Stimulated activated CD4-positive, alpha-beta T cell treated with anti-CD3 and anti-CD28 coated beads, Interleukin-2, amount 100 ng/mL, for 24 hours (primary cell): ENCODE measurements at regions not wholly inside any gene's neighbourhood (a gene's known extent, or its start where the extent isn't known, plus 50 kb on each side); places are given as distances from the start of the nearest gene placed in this dataset.

Source experiments
- DNase-seq, 2 donors: peaks; one replicate each; pipeline ENCODE4 v3.0.0-alpha.2; 2020

- no peak for DNase-seq
These were observed 232.8 kb downstream of the PIK3C3 start for GRCh38 chr18:42187611-42188380.

DNA sequence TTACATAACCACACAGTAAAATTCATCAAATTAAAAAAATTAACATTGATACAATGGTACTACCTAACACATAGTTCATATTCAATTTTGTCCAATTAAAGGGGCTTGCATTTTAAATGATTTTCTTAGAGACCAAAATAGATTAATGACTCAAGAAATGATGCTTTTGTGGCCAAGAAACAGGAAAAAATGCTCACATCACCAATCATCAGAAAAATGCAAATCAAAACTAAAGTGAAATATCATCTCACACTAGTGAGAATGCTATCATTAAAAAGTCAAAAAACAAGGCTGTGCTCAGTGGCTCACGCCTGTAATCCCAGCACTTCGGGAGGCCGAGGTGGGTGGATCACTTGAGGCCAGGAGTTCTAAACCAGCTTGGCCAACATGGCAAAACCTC is 235.6 kb downstream of the PIK3C3 start:
- DNase-seq: no peak

DNA sequence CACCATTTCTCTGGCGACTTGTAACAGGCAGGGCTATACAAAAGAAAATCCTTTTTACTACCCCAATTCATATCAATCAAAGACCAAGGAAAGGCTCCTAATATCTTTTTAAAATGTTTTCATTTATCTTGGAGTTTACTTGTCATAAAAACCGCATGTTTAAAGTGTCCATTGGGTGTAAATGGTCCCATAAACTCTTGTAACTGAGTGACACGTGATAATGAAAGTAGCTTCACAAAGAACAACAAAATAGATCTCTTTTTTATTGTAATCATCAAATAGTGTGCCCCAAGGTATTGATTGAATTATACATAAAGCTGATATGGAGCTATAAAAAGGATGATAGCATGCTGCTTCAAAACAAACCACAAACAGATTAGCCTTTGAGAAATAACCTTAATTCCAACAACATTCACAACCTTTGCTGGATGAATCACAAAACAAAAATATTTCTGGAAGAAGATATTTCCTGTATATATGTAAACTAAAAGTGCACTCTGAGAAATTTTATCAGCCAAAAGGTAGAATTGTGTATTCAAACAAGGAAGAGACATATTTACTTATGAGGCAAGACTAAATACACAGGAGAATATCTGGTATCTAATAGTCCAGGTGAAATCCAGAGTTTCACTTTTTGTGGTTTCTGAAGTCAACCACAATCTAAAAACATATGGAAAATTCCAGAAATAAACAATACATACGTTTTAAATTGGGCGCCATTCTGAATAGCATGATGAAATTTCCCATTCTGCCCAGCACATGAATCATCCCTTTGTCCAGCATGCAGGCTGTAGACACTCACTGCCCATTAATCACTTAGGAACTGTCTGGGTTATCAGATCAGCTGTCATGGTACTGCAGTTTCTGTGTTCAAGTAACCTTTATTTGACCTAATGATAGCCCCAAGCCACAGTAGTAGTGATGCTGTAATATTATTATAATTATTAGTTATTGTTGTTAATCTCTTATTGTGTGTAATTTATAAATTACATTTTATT is 237.5 kb downstream of the PIK3C3 start:
- DNase-seq: no peak

DNA sequence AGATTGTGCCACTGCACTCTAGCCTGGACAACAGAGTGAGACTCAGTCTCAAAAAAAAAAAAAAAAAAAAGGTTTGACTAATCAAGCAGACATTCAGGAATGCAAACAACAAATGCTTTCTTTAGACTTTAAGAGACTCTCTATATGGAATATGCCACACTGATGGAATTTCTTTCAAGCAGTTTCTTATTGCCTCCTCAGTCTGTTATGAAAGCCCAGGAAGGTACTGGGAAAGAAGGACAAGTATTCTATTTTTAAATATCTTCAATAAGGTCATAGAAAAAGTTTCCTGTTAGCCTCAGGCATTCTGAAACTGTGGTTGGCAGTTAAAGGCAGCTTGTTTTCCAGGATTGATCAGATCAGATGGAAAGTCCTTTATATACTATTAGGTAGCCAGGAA is 241.6 kb downstream of the PIK3C3 start:
- DNase-seq: no peak

- DNase-seq: no peak
These were observed 246.1 kb downstream of the PIK3C3 start for GRCh38 chr18:42201137-42201536.

GRCh38 chr18:42211201-42211600 is 256.2 kb downstream of the PIK3C3 start:
- no peak for DNase-seq

- no peak for DNase-seq
These were observed 267.5 kb downstream of the PIK3C3 start for GRCh38 chr18:42222557-42222956.

DNA sequence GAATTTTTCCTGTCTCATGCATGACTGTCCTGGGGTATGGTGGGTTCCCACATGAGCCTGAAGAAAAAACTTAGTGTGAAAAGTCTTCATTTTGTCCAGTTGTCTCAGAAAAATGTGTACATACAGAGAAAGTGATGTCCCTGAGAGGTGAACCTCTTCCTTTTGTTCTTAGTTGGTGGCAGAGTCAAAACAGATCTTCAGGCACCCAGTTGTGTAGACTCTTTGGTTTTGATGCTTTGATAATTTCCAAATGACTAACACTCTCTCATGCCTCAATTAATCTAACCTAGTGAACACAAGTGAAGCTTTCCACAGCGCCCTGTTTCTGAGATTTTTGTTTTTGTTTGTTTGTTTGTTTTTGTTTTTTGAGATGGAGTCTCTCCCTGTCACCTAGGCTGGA is 273.5 kb downstream of the PIK3C3 start:
- no peak for DNase-seq

- no peak for DNase-seq
These were observed 274.5 kb downstream of the PIK3C3 start for GRCh38 chr18:42229211-42230210.

DNA sequence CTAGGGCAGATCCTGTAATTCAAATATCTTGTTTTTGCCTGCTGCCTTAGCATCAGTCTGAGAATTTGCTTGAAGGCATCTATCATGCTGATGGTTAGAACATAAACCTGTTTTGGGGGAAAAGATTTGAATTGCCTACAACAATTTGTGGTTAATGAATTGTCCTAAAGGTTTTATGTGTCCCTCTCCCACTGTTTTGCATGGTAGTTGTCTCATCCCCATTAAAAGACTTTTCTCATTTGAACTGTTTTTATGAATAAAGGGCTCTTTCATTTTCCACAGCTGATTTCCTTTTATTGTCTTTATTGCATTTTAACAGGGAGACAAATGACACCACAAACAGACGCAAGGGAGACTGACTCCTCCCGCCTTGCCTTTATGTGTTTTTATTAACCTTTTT is 275.6 kb downstream of the PIK3C3 start:
- no peak for DNase-seq

DNA sequence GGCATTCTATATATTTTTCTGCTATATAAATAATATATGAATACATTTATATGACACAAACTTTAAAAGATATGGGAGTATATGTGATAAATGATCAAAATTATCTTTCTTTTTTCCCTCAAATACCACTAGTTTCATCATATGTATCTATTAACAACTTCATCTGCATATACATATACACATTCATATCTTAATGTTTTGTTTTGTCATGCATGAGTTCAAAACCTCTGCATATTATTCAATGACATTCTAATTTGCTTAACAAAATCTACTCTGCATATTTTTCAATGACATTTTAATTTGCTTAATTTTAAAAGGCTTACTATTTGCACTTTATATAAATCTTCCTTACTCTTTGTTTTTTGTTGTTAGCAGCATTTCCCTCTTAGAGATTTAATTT is 276.2 kb downstream of the PIK3C3 start:
- DNase-seq: no peak

DNA sequence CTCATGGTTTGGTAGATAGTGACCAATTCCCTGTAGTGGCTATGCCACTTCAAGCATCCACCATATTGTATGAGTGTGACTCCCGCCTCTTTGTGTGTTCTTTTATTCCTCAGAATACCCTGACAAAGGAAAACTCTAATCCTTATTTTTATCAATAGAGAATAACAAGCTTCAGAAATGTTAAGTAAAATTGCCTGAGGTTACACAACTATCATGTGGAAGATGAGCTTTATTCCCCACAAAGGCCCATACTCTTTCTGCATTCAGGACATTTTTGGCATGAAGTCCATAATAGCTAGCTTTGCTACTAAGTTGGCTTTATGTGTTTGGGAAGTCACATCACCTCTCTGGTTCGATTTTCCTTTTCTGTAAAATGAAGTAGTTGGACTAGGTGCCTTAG is 276.8 kb downstream of the PIK3C3 start:
- DNase-seq: no peak

- DNase-seq: no peak
These were observed 278.9 kb downstream of the PIK3C3 start for GRCh38 chr18:42233908-42234307.

DNA sequence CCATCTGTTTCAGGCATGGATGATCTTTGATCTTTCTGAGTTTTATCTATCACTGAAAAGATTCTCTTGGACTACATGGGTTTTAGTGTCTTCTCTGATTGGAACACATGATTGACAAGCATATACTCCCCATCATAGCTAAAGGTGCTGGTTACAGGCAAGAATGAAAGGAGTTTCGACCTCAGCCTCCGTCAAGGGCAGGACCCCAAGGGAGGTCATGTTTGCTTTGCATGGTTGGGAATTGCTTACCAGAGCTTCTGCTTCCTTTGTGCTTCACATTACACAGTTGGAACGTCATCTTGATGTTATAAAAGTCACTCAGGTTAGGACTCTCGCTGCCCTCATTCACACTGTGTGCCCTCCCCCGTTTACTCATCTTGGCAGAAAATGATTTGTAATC is 287.7 kb downstream of the PIK3C3 start:
- DNase-seq: no peak

- DNase-seq: no peak
These were observed 290.1 kb downstream of the PIK3C3 start for GRCh38 chr18:42245137-42245536.

GRCh38 chr18:42255908-42256765 is 301.1 kb downstream of the PIK3C3 start:
- no peak for DNase-seq

DNA sequence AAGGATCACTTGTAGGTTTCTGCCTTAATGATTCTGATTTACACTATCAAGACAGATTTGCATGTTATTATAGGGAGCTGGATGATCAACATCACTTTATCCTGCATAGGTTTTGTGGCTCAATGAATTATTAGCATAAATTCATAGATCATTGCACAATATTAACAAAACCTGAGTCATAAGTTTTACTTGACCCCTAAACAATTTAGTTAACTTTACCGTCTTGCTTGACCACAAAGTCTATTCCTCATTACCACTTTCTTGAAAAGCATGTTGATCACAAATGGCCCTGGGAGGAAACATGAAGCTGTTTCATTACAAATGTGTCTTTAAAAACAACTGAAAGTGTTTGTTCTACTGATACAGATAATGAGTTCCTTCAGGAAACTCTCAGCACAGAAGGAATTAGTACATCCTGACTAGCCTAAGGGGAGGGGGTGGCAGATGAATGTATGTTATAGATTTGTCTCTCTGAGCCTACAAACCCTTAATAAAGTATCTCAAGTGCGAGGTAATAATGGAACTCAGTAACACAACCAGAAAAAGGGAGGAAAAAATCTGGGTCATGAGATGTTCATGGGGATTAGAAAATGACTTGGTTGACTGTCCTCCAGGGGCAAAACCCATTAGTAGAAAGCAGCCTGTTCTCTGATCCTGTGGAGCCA is 303.4 kb downstream of the PIK3C3 start:
- no peak for DNase-seq

GRCh38 chr18:42261731-42262130 is 306.7 kb downstream of the PIK3C3 start:
- DNase-seq: no peak

DNA sequence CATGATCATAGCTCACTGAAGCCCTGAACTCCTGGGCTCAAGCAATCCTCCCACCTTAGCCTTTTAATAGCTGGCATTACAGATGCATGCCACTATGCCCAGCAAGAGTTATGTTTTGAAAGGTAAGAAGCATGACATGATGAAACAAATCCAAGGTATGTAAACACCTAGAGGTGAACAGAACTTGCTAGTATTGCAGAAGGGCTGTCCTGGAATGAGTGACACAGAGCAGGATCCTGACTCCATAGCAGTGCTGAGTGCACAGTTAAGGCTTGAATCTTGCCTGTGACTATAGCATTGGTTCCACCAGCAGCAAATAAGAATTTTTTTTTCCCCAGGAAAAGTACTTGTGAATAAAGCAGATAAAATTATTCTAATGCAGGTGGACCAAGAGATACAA is 309.5 kb downstream of the PIK3C3 start:
- DNase-seq: no peak

- DNase-seq: no peak
These were observed 313.2 kb downstream of the PIK3C3 start for GRCh38 chr18:42268186-42268725.

GRCh38 chr18:42268798-42269197 is 313.8 kb downstream of the PIK3C3 start:
- no peak for DNase-seq
